ENCODE measurements at regions not wholly inside any gene's neighbourhood (a gene's known extent, or its start where the extent isn't known, plus 50 kb on each side); places are given as distances from the start of the nearest gene placed in this dataset.
"Not testable (repeated sequence)": the region's sequence is repeated elsewhere in the genome, so short reads cannot be mapped to it uniquely, and the experiment has no call there.

GRCh38 chr14:104474495-104475213 lies 104.9 kb upstream of the C14orf180 start:
- no peak for DNase-seq

GRCh38 chr14:104475256-104475655 lies 104.3 kb upstream of the C14orf180 start:
- no peak for DNase-seq

- no peak for DNase-seq
Measured at GRCh38 chr14:104475802-104476201, 103.8 kb upstream of the C14orf180 start.

- DNase-seq: no peak
Measured at GRCh38 chr14:104476437-104476836, 103.1 kb upstream of the C14orf180 start.

GRCh38 chr14:104477117-104477623 lies 102.4 kb upstream of the C14orf180 start:
- no peak for DNase-seq

GRCh38 chr14:104477666-104478380 lies 101.7 kb upstream of the C14orf180 start:
- DNase-seq: no peak

GRCh38 chr14:104478656-104479055 lies 100.9 kb upstream of the C14orf180 start:
- no peak for DNase-seq

GRCh38 chr14:104479901-104480300 lies 99.7 kb upstream of the C14orf180 start:
- no peak for DNase-seq

- no peak for DNase-seq
Measured at GRCh38 chr14:104481323-104481722, 98.2 kb upstream of the C14orf180 start.

GRCh38 chr14:104482017-104482416 lies 97.5 kb upstream of the C14orf180 start:
- DNase-seq: not testable (repeated sequence)

GRCh38 chr14:104486222-104486923 lies 93.2 kb upstream of the C14orf180 start:
- DNase-seq: no peak

- peak; percentile 71 for DNase-seq
Measured at GRCh38 chr14:104494483-104494882, 85.1 kb upstream of the C14orf180 start.

GRCh38 chr14:104496095-104496494 lies 83.5 kb upstream of the C14orf180 start:
- peak; percentile 67 for DNase-seq

- no peak for DNase-seq
Measured at GRCh38 chr14:104499784-104500760, 79.5 kb upstream of the C14orf180 start.

- no peak for DNase-seq
Measured at GRCh38 chr14:104502060-104502459, 77.5 kb upstream of the C14orf180 start.

GRCh38 chr14:104503691-104504090 lies 75.9 kb upstream of the C14orf180 start:
- DNase-seq: no peak

- DNase-seq: no peak
Measured at GRCh38 chr14:104504172-104504735, 75.3 kb upstream of the C14orf180 start.

- DNase-seq: no peak
Measured at GRCh38 chr14:104505085-104506074, 74.2 kb upstream of the C14orf180 start.

- DNase-seq: no peak
Measured at GRCh38 chr14:104506461-104507253, 72.9 kb upstream of the C14orf180 start.

- no peak for DNase-seq
Measured at GRCh38 chr14:104507443-104507842, 72.1 kb upstream of the C14orf180 start.
